Effector CD4-positive, alpha-beta T cell (primary cell): ENCODE measurements at regions not wholly inside any gene's neighbourhood (a gene's known extent, or its start where the extent isn't known, plus 50 kb on each side); places are given as distances from the start of the nearest gene placed in this dataset.
"Not testable (repeated sequence)": the region's sequence is repeated elsewhere in the genome, so short reads cannot be mapped to it uniquely, and the experiment has no call there.

Experiments
- DNase-seq: peaks from one replicate; pipeline ENCODE4 v3.0.0-alpha.2; 2020

GRCh38 chr2:239818086-239818485, 207.1 kb downstream of the NDUFA10 start:
- DNase-seq = no peak

- DNase-seq = not testable (repeated sequence)
Observed at GRCh38 chr2:239817468-239818031, 207.6 kb downstream of the NDUFA10 start.

GRCh38 chr2:239816576-239817467, 208.3 kb downstream of the NDUFA10 start:
- DNase-seq = no peak

- DNase-seq = no peak
Observed at GRCh38 chr2:239815671-239816070, 209.5 kb downstream of the NDUFA10 start.

- no peak for DNase-seq
Observed at GRCh38 chr2:239814861-239815601, 210.1 kb downstream of the NDUFA10 start.

GRCh38 chr2:239814116-239814860, 210.9 kb downstream of the NDUFA10 start:
- no peak for DNase-seq

- no peak for DNase-seq
Observed at GRCh38 chr2:239813261-239814115, 211.7 kb downstream of the NDUFA10 start.

- no peak for DNase-seq
Observed at GRCh38 chr2:239811806-239812560, 213.2 kb downstream of the NDUFA10 start.

- DNase-seq = no peak
Observed at GRCh38 chr2:239811111-239811781, 213.9 kb downstream of the NDUFA10 start.

- DNase-seq = no peak
Observed at GRCh38 chr2:239809391-239809790, 215.8 kb downstream of the NDUFA10 start.

GRCh38 chr2:239807568-239807967, 217.6 kb downstream of the NDUFA10 start:
- no peak for DNase-seq

GRCh38 chr2:239806758-239807434, 218.2 kb downstream of the NDUFA10 start:
- no peak for DNase-seq

- DNase-seq = no peak
Observed at GRCh38 chr2:239806276-239806675, 218.9 kb downstream of the NDUFA10 start.

- DNase-seq = no peak
Observed at GRCh38 chr2:239805414-239805813, 219.7 kb downstream of the NDUFA10 start.

GRCh38 chr2:239805043-239805329, 220.2 kb downstream of the NDUFA10 start:
- no peak for DNase-seq

GRCh38 chr2:239804161-239805042, 220.7 kb downstream of the NDUFA10 start:
- no peak for DNase-seq

GRCh38 chr2:239803766-239804115, 221.4 kb downstream of the NDUFA10 start:
- DNase-seq = no peak

GRCh38 chr2:239803102-239803765, 221.9 kb downstream of the NDUFA10 start:
- DNase-seq = no peak
